Posterior vena cava (tissue), 2 donors: ENCODE measurements at regions not wholly inside any gene's neighbourhood (a gene's known extent, or its start where the extent isn't known, plus 50 kb on each side); places are given as distances from the start of the nearest gene placed in this dataset.

Source experiments
- DNase-seq: peaks from one replicate; pipeline ENCODE4 v3.0.0-alpha.2; 2020; ENCODE audit warnings: low spot score
- intact Hi-C, 2 donors: fragments of 100-400 bp; cut with DNase I; formaldehyde crosslinking; loops; one replicate each; pipeline versions ENCODE4 v1.14.1 to v1.14.2; 2022 to 2023
- donor health status: DM: yes; HTN: yes; CAD: no.
- donor health status: DM: yes; HTN: yes; CAD: no.

DNA sequence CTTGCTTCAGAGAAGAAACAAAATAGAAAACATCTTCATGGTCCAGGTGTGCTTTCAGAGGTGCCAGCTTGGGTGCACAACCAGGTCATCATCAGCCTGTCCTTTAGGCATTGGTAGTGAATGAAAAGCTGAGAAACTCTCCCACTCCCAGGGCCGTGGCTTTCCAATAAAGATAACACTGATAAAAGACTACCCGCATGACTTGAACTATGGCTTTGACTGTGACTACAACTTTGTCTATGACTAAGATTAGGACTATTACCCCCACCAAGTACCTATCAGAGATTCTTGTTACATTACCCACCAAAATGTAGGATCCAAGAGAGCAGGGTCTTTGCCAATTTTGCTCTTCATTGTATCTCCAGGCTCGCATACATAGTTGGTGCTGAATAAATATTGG lies 115.2 kb downstream of the EDEM1 start:
- DNase-seq = no peak
- intact Hi-C loops = no loop called here

GRCh38 chr3:5304188-5304587 lies 116.7 kb downstream of the EDEM1 start:
- DNase-seq = no peak
- intact Hi-C loops = no loop called here

GRCh38 chr3:5304789-5305683 lies 117.5 kb downstream of the EDEM1 start:
- no peak for DNase-seq
- intact Hi-C loops = no loop called here

DNA sequence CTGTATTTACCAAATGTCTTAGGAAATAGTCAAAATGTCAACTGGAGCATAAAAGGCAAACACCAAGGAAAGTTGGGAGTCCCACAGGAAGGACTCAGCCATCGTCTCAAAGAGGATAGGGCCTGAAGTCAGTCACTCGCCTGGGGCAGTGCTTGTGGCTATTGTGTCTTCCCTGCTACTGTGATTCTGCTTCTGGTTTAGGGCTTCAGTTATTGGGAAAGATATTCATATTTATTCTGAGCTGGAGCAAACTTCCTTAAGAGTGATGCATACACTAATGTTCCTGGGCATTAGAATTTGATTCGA lies 118.1 kb downstream of the EDEM1 start:
- intact Hi-C loops = no loop called here
- no peak for DNase-seq

GRCh38 chr3:5309171-5309570 lies 121.7 kb downstream of the EDEM1 start:
- intact Hi-C loops = no loop called here

GRCh38 chr3:5309602-5310001 lies 122.1 kb downstream of the EDEM1 start:
- intact Hi-C loops = no loop called here
- DNase-seq = no peak

More at GRCh38 chr3:5309171-5309570, 121.7 kb downstream of the EDEM1 start:
- DNase-seq = no peak

DNA sequence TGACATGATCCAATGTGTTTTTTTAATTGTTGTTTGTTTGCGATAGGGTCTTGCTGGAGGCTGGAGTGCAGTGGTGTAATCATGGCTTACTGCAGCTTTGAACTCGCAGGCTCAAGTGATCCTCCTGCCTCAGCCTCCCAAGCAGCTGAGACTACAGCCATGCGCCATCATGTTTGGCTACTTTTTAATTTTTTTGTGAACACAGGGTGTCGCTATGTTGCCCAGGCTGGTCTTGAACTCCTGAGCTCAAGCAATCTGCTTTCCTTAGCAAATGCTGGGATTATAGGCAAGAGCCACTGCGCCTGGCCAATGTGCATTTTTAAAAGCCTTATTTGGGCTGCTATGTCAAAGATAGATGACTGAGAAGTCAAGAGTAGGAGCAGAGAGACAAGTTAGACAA lies 123.0 kb downstream of the EDEM1 start:
- DNase-seq = no peak
- intact Hi-C loops = no loop called here

DNA sequence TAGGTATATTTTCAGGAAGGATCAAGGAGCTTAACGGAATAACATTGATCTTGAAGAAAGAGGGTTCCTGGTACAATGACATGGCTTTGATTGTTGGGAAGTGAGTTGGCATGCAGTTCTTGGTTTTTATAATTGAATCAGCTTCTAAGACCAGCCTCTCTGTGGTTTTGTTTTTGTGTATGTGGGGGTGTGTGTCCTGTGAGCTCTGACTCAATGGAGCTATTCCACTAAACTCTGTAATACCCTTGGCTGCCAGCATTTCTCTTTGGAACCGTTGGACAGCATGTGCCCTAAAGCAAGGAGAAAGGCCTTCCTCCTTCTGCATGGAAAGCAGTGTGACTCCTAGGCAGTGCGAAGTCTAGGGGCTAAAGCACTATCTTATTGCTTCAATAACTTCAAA lies 124.8 kb downstream of the EDEM1 start:
- intact Hi-C loops = no loop called here

DNA sequence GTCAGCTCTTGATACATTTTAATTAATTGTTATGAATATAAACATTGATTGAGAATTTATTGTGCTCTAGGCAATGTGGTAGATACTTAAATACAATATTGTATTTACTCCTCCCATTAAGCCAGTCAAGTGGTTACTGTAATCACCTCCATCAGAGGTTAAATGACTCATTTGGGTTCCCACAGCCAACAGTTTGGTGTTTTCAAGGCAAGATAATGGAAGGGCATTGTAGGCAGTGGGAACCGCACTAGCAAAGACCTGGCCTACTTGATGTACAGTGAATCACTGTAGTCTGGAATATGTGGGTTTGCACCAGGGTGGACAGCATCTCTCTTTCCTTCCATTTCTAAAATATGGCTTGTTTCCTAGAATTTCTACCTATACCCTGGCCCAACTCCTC lies 127.4 kb downstream of the EDEM1 start:
- intact Hi-C loops = no loop called here
- no peak for DNase-seq

More for the DNA sequence above, 124.8 kb downstream of the EDEM1 start:
- no peak for DNase-seq

- intact Hi-C loops = no loop called here
- DNase-seq = no peak
These were observed 130.1 kb downstream of the EDEM1 start for GRCh38 chr3:5317557-5317956.

DNA sequence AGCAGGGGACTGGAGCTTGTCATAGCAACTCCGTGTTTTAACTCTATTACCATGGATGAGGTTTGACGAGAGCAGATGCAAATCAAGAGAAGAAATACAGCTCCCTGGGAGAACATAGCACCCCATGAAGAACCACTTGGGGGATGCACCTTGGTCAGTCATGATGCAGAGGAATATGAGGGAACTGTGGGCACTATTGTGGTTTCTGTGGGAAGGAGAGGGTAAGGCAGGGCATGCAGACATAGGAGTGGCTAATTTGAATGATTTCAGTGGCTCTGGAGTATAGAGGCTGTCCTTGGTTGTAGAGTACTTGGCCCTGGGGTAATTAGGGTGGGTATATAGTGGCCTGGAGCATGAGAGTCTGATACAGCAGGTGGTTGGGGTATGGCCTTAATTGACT lies 131.9 kb downstream of the EDEM1 start:
- no peak for DNase-seq
- intact Hi-C loops = no loop called here

- DNase-seq = no peak
- intact Hi-C loops = no loop called here
These were observed 134.3 kb downstream of the EDEM1 start for GRCh38 chr3:5321666-5322340.

DNA sequence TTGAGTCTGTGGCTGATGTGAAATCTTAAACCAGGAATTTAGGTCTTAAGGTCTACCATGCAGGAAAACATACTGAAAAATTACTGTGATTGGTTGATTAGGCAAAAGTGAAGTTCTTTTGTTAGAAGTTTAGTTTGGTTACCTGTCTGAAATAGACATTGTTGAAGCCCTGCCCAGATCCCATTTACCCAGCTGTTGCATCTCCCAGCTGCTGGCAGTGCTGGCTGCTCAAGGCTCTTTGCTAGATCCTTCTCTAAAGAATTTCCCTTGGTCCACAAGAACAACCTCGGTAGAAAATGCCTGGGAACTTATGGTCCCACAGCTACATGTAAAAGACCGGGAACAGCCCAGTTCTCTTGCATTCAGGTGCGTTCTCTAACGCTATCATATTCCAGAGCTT lies 137.3 kb downstream of the EDEM1 start:
- no peak for DNase-seq
- intact Hi-C loops = no loop called here

DNA sequence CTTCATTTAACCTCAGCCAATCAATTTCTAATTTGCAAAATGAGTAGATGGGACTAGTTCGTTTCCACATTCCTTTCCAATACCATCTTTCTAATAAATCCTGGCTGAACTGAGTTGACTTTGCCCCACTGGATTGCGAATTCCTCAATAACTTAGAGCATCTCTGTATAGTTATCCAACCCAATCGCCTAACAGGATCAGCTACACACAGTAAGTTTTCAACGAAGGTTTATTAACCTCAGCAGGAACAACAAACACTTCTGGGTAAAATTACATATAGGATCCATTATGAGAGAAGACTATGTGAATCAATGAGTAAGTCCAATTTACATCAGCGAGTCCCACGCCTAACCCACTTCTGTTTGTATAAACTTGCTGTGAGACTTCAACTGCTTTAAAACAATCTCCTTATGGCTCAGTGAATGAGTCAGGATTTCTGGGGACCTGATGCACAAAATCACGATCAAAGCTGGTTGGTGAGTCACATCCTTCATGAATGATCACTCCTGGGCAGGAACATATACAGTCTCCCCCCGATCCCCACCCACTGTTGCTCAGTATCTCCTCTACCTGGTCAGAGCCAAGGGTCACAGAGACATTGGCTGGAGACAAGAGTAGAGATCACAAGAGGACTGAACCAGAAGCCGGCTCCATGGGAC lies 142.8 kb downstream of the EDEM1 start:
- intact Hi-C loops = no loop called here
- no peak for DNase-seq

DNA sequence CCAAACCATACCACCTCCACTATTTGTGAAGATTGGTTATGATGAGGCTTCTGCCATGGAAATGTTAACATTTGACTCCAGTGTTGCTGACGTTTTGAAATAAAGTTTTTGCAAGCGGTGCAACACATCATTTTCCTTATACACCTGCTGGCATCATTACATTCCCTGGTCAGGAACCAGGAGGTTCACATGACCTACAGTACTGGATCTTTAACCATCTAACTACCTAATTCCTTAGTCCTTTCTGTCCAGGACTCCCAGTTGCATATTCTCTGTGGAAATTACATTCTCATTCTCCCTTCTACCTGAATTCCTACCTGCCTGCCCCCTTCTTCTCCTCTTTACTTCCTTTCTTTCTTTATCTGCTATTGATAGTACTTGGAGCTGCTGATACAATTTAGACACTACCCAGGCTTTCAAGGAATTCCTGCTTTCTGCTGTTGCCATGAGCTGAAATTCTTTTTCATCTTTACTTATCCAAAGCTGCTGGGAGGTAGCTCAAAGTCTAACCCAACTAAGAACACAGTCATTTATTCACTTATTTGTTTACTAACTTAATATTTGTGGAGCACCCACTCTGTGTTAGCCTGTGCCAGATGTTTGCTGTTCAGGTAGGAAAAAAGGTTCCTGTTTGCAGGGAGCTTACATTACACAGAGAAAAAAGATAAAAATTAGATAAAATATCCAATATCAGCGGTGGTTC lies 144.2 kb downstream of the EDEM1 start:
- intact Hi-C loops = no loop called here
- no peak for DNase-seq

DNA sequence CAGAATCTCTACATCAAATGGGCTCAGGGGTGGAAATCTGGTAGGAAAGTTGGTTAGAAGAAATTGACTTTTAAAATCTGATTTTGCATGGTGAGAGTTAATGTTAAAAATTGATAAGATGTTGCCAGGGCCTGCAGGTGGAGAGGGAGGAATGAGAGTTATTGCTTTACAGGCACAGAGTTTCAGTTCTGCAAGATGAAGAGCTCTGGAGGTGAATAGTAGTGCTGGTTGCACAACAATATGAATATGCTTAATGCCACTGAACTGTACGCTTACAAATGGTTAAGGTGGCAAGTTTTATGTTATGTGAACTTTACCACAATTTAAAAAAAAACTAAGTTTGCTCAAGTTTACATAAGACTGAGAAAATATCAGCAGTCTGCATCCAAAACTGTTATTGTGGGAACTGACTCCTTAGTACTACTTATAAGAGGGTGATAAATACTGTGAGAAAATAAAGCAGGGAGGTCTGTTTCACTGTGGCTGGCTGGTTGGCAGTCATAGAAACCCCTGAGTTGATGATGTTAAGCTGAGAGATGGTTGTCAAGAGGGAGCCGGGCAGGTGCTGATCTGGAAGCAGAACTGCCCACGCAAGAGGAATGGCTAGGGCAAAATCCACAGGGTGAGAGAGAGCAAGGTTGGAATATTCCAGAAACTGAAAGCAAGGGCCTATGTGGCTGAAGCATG lies 144.9 kb downstream of the EDEM1 start:
- intact Hi-C loops = no loop called here

DNA sequence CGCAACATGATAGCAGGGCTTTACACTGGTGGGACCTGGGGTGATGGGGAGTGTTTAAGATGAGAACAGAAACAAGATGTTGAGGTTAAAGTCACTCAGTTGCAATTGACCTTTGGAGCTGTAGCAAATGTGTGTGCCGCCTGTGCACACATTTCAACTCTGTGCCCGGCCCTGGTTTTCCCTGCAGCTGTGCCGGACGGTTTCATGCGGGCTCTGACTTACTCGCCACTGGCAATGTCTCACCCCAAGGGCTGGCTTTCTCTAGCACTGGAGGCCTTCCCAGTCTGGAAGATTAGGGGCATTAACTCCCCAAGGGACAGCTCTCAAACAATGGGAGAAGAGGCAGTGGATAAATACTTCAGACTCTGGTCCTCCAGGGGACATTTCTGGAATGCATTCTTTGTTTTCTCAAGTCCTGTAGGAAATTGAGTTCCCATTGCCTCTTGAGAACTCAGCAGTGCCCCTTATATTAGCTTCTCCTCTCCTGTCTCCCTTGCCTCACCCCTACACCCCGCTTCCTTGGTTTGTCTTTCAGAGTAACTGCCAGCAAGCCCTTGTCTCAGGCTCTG lies 152.5 kb downstream of the EDEM1 start:
- intact Hi-C loops = no loop called here
- DNase-seq = no peak

More for the DNA sequence above, 144.9 kb downstream of the EDEM1 start:
- no peak for DNase-seq

DNA sequence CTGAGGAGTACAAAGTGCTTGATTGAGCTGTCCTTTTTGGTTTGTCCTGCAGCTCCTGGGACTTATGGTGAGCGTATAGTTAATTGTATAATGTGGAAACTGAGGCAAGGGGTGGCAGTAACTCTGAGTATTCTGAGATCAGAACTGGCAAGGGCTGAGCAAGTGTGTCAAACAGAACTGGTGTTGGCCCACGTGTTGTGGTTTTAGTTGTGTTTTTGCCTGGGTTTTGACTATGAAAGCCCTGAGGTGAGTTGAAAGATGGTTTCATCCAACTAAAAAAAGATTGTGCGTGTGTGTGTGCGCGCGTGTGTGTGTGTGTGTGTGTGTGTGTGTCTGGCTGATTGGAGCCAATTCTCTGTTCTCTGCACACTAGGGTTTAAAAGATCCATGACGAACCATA lies 154.1 kb downstream of the EDEM1 start:
- intact Hi-C loops = no loop called here
- no peak for DNase-seq

GRCh38 chr3:5343459-5343858 lies 156.0 kb downstream of the EDEM1 start:
- DNase-seq = no peak
- intact Hi-C loops = no loop called here
